Testis (tissue), 2 donors: ENCODE measurements at regions not wholly inside any gene's neighbourhood (a gene's known extent, or its start where the extent isn't known, plus 50 kb on each side); places are given as distances from the start of the nearest gene placed in this dataset.

Experiments
- POLR2A ChIP-seq: fragments of 450-650 bp; IDR thresholded peaks from one replicate; pipeline ENCODE4 v1.6.1; 2017; ENCODE audit warnings: antibody characterized with exemption, mild to moderate bottlenecking, moderate library complexity
- TF ChIP-seq, protein P1 (sequence below), 3 experiments: fragments of 450-650 bp in 2 of 3; fragments of 200-600 bp in 1 of 3; sonication (generic) in 1 of 3; IDR thresholded peaks; one replicate each; pipeline ENCODE4 v1.5.1; 2016 to 2019; ENCODE audit warnings: antibody characterized with exemption in 3 of 3, mild to moderate bottlenecking in 2 of 3, moderate library complexity in 1 of 3

DNA sequence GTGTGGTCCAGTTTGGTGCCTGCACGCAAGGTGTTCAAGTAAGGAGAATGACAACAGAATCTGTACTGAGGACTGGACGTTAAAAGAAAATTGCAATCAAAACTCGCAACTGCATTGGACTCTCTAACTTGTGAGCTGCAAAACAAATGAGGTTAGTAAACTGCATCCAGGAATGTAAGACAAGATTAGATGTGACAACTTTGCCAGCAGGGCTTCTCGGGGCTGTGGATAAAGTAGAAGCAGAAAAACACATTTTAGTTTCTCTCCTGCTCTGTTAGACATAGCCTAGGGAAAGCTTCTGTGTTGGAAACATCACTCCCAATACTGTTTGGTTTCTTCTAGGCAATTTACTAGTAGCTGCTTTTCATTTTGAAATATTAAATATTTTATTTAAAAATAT, 338.2 kb upstream of the NAV3 start:
- TF ChIP-seq, protein P1, sequence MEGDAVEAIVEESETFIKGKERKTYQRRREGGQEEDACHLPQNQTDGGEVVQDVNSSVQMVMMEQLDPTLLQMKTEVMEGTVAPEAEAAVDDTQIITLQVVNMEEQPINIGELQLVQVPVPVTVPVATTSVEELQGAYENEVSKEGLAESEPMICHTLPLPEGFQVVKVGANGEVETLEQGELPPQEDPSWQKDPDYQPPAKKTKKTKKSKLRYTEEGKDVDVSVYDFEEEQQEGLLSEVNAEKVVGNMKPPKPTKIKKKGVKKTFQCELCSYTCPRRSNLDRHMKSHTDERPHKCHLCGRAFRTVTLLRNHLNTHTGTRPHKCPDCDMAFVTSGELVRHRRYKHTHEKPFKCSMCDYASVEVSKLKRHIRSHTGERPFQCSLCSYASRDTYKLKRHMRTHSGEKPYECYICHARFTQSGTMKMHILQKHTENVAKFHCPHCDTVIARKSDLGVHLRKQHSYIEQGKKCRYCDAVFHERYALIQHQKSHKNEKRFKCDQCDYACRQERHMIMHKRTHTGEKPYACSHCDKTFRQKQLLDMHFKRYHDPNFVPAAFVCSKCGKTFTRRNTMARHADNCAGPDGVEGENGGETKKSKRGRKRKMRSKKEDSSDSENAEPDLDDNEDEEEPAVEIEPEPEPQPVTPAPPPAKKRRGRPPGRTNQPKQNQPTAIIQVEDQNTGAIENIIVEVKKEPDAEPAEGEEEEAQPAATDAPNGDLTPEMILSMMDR (IDR thresholded peaks at IDR 0.05), result no peak
- no peak for TF ChIP-seq POLR2A
